SK-N-SH (cell line): ENCODE measurements at regions not wholly inside any gene's neighbourhood (a gene's known extent, or its start where the extent isn't known, plus 50 kb on each side); places are given as distances from the start of the nearest gene placed in this dataset.
A peak's percentile ranks its signal among the peaks of the same experiment; 100 is the strongest.

Experiments
- CTCF ChIA-PET: fragments of 300-600, 350-600 bp; formaldehyde crosslinking; extraction: SDS; loops from one replicate; lab custom pipeline; 2021; lab: Yijun Ruan, JAX
- POLR2A ChIA-PET: fragments of 350-600 bp; sonication (Branson Sonifier 250); formaldehyde crosslinking; extraction: SDS; loops from one replicate; lab custom pipeline; 2020; ENCODE audit warnings: antibody characterized with exemption, inconsistent platforms; lab: Yijun Ruan, JAX
- DNase-seq: peaks from one replicate; pipeline ENCODE4 v3.0.0; 2012
- H2AFZ ChIP-seq: fragments of 200-600 bp; sonication (generic); 2 replicates; pipeline ENCODE4 v1.8.1; 2016; ENCODE audit warnings: antibody characterized with exemption, mild to moderate bottlenecking, low read depth
- H3F3A ChIP-seq: fragments of 200-600 bp; sonication (generic); replicated peaks from 2 replicates; pipeline ENCODE3; 2016; ENCODE audit warnings: antibody characterized with exemption, mild to moderate bottlenecking; ENCODE audit not compliant: insufficient read depth
- H3K27ac ChIP-seq, 2 experiments: fragments of 200-500 bp in 1 of 2; fragments of 200-600 bp in 1 of 2; sonication (Bioruptor generic) in 1 of 2; sonication (generic), shearing (Covaris generic) in 1 of 2; 2 replicates each; pipeline versions ENCODE4 v1.5.1 to v1.6.1; 2014 to 2016; ENCODE audit warnings: low read depth in 2 of 2, inconsistent platforms in 1 of 2, low read length in 1 of 2, mild to moderate bottlenecking in 1 of 2, mixed read lengths in 1 of 2
- H3K27me3 ChIP-seq: fragments of 200-600 bp; sonication (generic), shearing (Covaris generic); 2 replicates; pipeline ENCODE4 v1.6.1; 2016; ENCODE audit warnings: mixed run types; ENCODE audit not compliant: insufficient read depth
- H3K36me3 ChIP-seq, 2 experiments: fragments of 200-500 bp in 1 of 2; fragments of 200-600 bp in 1 of 2; sonication (Bioruptor generic) in 1 of 2; sonication (generic) in 1 of 2; replicated peaks in 1 of 2; 2 replicates each; pipeline versions ENCODE3 to v1.5.1; 2014 to 2016; ENCODE audit warnings: low read length in 1 of 2, mild to moderate bottlenecking in 1 of 2; ENCODE audit not compliant: insufficient read depth in 2 of 2, control insufficient read depth in 1 of 2
- H3K4me1 ChIP-seq, 2 experiments: fragments of 200-500 bp in 1 of 2; fragments of 200-600 bp in 1 of 2; sonication (Bioruptor generic) in 1 of 2; sonication (generic), shearing (Covaris generic) in 1 of 2; 2 replicates each; pipeline versions ENCODE4 v1.5.1 to v1.6.1; 2014 to 2016; ENCODE audit warnings: low read depth in 1 of 2, low read length in 1 of 2, mixed run types in 1 of 2; ENCODE audit not compliant: insufficient read depth in 2 of 2, control insufficient read depth in 1 of 2
- H3K4me2 ChIP-seq: fragments of 200-600 bp; sonication (generic), shearing (Covaris generic); 2 replicates; pipeline ENCODE4 v1.6.1; 2017; ENCODE audit warnings: mixed run types
- H3K4me3 ChIP-seq, 2 experiments: fragments of 200-500 bp in 1 of 2; fragments of 200-600 bp in 1 of 2; sonication (Bioruptor generic) in 1 of 2; sonication (generic), shearing (Covaris generic) in 1 of 2; 2 replicates each; pipeline versions ENCODE4 v1.5.1 to v1.8.1; 2014 to 2016; ENCODE audit warnings: low read depth in 2 of 2, inconsistent platforms in 1 of 2, low read length in 1 of 2, mild to moderate bottlenecking in 1 of 2, mixed read lengths in 1 of 2, moderate library complexity in 1 of 2
- H3K79me2 ChIP-seq: fragments of 200-600 bp; sonication (generic); 2 replicates; pipeline ENCODE4 v1.8.1; 2017; ENCODE audit warnings: mild to moderate bottlenecking; ENCODE audit not compliant: insufficient read depth
- H3K9ac ChIP-seq: fragments of 200-600 bp; sonication (generic); 2 replicates; pipeline ENCODE4 v1.6.1; 2017; ENCODE audit warnings: mixed run types
- H3K9me2 ChIP-seq: fragments of 200-600 bp; sonication (generic); 2 replicates; pipeline ENCODE4 v1.6.1; 2017; ENCODE audit warnings: mixed run types
- H3K9me3 ChIP-seq: fragments of 200-600 bp; sonication (generic); 2 replicates; pipeline ENCODE4 v1.6.1; 2017; ENCODE audit warnings: mixed run types, mild to moderate bottlenecking, moderate library complexity
- H4K20me1 ChIP-seq: fragments of 200-600 bp; sonication (generic); 2 replicates; pipeline ENCODE4 v1.6.1; 2017; ENCODE audit warnings: mild to moderate bottlenecking, mixed run types; ENCODE audit not compliant: insufficient read depth
- CTCF ChIP-seq: fragments of 200-600 bp; sonication (generic); IDR thresholded peaks from 2 replicates; pipeline ENCODE4 v1.6.1; 2017; ENCODE audit warnings: antibody characterized with exemption, mild to moderate bottlenecking, moderate library complexity
- EZH2phosphoT487 ChIP-seq: fragments of 200-600 bp; sonication (generic); IDR thresholded peaks from 2 replicates; pipeline ENCODE4 v1.6.1; 2017; ENCODE audit warnings: low read depth, mixed run types, mild to moderate bottlenecking, antibody characterized with exemption, moderate library complexity, borderline replicate concordance
- GATA2 ChIP-seq: sonication (generic); formaldehyde crosslinking; IDR thresholded peaks from 2 replicates; pipeline ENCODE4 v1.5.0; 2020; ENCODE audit warnings: mild to moderate bottlenecking, missing genetic modification reagents
- IRF3 ChIP-seq: fragments of 150-350 bp; IDR thresholded peaks from 2 replicates; pipeline ENCODE4 v1.6.1; 2016; ENCODE audit warnings: mild to moderate bottlenecking, low read depth, low read length
- MXI1 ChIP-seq: IDR thresholded peaks from 2 replicates; pipeline ENCODE4 v1.6.1; 2012; ENCODE audit warnings: mild to moderate bottlenecking, low read depth, low read length, improper control_type of control experiment
- NFIC ChIP-seq: IDR thresholded peaks from 2 replicates; pipeline ENCODE4 v1.4.0; 2012; ENCODE audit warnings: borderline replicate concordance
- NRF1 ChIP-seq: IDR thresholded peaks from 2 replicates; pipeline ENCODE4 v1.6.1; 2012; ENCODE audit warnings: low read depth, mild to moderate bottlenecking, low read length
- REST ChIP-seq: IDR thresholded peaks from 2 replicates; pipeline ENCODE4 v1.6.1; 2012; ENCODE audit warnings: mild to moderate bottlenecking, low read depth, low read length, moderate library complexity
- RFX5 ChIP-seq: IDR thresholded peaks from 2 replicates; pipeline ENCODE4 v1.6.1; 2012; ENCODE audit warnings: mild to moderate bottlenecking, improper control_type of control experiment, low read length
- SIN3A ChIP-seq: IDR thresholded peaks from 2 replicates; pipeline ENCODE4 v1.6.1; 2012; ENCODE audit warnings: low read depth, mild to moderate bottlenecking, low read length, moderate library complexity, borderline replicate concordance
- SMC3 ChIP-seq: IDR thresholded peaks from 2 replicates; pipeline ENCODE4 v1.6.1; 2012; ENCODE audit warnings: low read depth, low read length, improper control_type of control experiment
- TAF1 ChIP-seq: IDR thresholded peaks from 2 replicates; pipeline ENCODE4 v1.6.1; 2012; ENCODE audit warnings: low read depth, mild to moderate bottlenecking, low read length, moderate library complexity, borderline replicate concordance
- TEAD4 ChIP-seq: IDR thresholded peaks from 2 replicates; pipeline ENCODE4 v1.4.0; 2012; ENCODE audit warnings: mild to moderate bottlenecking, borderline replicate concordance; ENCODE audit not compliant: insufficient read depth
- WGBS: methylation state at CpG from one replicate; pipeline ENCODE4 v1.1.6; 2017; ENCODE audit warnings: low lambda C conversion rate; 5-methylcytosine and 5-hydroxymethylcytosine counted together
- TF ChIP-seq, protein P1 (sequence below): IDR thresholded peaks from 2 replicates; pipeline ENCODE4 v1.4.0; 2012; ENCODE audit warnings: low read depth, borderline replicate concordance

- TF ChIP-seq, protein P1, sequence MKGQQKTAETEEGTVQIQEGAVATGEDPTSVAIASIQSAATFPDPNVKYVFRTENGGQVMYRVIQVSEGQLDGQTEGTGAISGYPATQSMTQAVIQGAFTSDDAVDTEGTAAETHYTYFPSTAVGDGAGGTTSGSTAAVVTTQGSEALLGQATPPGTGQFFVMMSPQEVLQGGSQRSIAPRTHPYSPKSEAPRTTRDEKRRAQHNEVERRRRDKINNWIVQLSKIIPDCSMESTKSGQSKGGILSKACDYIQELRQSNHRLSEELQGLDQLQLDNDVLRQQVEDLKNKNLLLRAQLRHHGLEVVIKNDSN = no peak
These were observed 264.3 kb downstream of the MIAT start (continued) for GRCh38 chr22:26921726-26922125.

DNA sequence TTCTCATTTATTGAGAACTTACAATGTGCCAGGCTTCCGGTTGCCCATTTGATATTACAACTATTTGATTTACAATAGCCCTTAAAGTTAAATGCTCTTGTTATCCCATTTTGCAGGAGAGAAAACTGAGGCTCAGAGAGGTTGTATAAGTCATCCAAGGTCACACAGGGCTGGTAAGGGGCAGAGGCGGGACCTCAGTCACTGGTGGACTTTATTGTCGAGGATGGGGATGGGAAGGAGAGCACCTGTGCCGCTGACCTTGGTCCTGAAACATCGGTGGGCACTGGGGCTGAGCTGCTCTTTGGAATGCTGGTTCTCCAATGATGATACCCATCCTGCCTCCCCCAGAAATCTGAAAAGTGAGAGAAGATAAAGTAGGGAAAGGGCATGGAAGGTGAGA is 265.4 kb downstream of the MIAT start:
- no peaks in the 10 kb centered on the region for H3F3A ChIP-seq
- ChIA-PET CTCF (no interaction called here), POLR2A (no interaction called here)
- H3K4me3 ChIP-seq = no peak overlapping the region
- H3K9me2 ChIP-seq = no peaks in the 10 kb centered on the region
- no peak overlapping the region for H3K9ac ChIP-seq
- H3K27ac ChIP-seq = no peak overlapping the region
- H3K36me3 ChIP-seq = no peaks in the 10 kb centered on the region
- H2AFZ ChIP-seq = no peak overlapping the region
- H4K20me1 ChIP-seq = no peaks in the 10 kb centered on the region
- WGBS = 52% methylated on average over 5 of the region's 5 CpGs
- DNase-seq = no peak
- TF ChIP-seq EZH2phosphoT487 (no peak), SIN3A (no peak), REST (peak; percentile 90), CTCF (no peak)
- no peaks in the 10 kb centered on the region for H3K79me2 ChIP-seq
- no peaks in the 10 kb centered on the region for H3K4me1 ChIP-seq
- no peaks in the 10 kb centered on the region for H3K9me3 ChIP-seq
- no peak overlapping the region for H3K4me2 ChIP-seq
- peaks cover 13% of the 10 kb centered on the region; the same call in 1 of the 2 replicates for H3K27me3 ChIP-seq

GRCh38 chr22:26923531-26923930 is 266.1 kb downstream of the MIAT start:
- no peak overlapping the region for H3K4me3 ChIP-seq
- no peak overlapping the region for H3K27ac ChIP-seq
- DNase-seq = no peak
- no peaks in the 10 kb centered on the region for H3K79me2 ChIP-seq
- no peak overlapping the region for H2AFZ ChIP-seq
- H3K9ac ChIP-seq = no peak overlapping the region
- no peaks in the 10 kb centered on the region for H3F3A ChIP-seq
- CTCF ChIA-PET = no interaction called here
- H3K9me2 ChIP-seq = no peaks in the 10 kb centered on the region
- H3K4me1 ChIP-seq = no peaks in the 10 kb centered on the region
- no peak overlapping the region for H3K4me2 ChIP-seq
- H3K9me3 ChIP-seq = no peaks in the 10 kb centered on the region
- 17% methylated on average over 1 of the region's 1 CpG for WGBS
- H4K20me1 ChIP-seq = no peaks in the 10 kb centered on the region
- no peaks in the 10 kb centered on the region for H3K36me3 ChIP-seq
- POLR2A ChIA-PET = no interaction called here
- peaks cover 17% of the 10 kb centered on the region; the same call in 1 of the 2 replicates for H3K27me3 ChIP-seq
- TF ChIP-seq NRF1 (no peak), SMC3 (no peak), GATA2 (CRISPR knock-in tag) (no peak), IRF3 (no peak), NFIC (no peak), REST (no peak), TAF1 (no peak), RFX5 (no peak), MXI1 (no peak), TEAD4 (no peak)
